GM12892 (cell line): ENCODE measurements at regions not wholly inside any gene's neighbourhood (a gene's known extent, or its start where the extent isn't known, plus 50 kb on each side); places are given as distances from the start of the nearest gene placed in this dataset.

Experiments used
- POLR2A ChIP-seq: IDR thresholded peaks from 2 replicates; pipeline ENCODE4 v1.6.1; 2011; ENCODE audit warnings: low read depth, low read length, control low read depth
- TAF1 ChIP-seq: IDR thresholded peaks from 2 replicates; pipeline ENCODE4 v1.6.1; 2011; ENCODE audit warnings: low read depth, mild to moderate bottlenecking, control low read depth, low read length, borderline replicate concordance

DNA sequence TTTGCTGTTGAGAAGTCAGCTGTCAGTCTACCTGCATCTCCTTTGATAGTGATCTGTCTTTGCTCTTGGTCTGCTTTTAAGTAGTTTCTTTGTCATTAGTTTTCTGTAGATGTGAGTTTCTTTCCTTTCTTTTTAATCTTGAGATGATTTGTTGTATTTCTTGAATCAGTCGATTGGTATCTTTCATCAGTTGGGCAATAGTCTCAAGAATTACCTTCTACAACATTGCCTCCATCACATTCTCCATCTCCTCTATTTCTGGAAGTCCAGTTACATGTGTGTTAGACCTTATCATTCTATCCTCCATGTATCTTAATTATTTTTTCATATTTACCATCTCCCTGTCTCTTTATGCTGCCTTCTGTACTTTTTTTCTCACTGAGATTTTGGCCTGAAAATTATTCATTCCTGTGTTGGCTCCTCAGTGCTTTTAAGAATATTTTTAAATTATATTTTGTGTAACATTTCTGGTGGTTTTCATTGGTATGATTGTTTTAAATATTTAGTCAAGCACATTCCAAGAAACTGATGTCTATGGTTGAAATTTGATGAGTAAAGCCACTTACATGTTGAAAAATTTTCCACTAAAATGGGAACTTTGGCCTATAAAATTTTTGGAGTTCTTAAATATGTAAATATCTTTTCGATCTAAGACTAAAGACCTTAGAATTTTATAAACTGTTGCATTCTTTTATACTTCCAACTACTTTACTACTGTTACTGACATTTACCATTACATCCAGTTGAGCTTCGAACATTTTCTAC is 239.5 kb upstream of the MGAT5 start:
- no peak for TF ChIP-seq POLR2A
- TF ChIP-seq TAF1, result no peak
